HepG2 (cell line): ENCODE measurements at regions not wholly inside any gene's neighbourhood (a gene's known extent, or its start where the extent isn't known, plus 50 kb on each side); places are given as distances from the start of the nearest gene placed in this dataset.

Experiments
- ATAC-seq: fragments of 200-7000 bp; cut with Tn5 transposase; 3 replicates; pipeline ENCODE4 v1.9.1; 2020; ENCODE audit warnings: mild to moderate bottlenecking, moderate library complexity
- BruUV-seq: library from RNA; stranded (reverse); fragments of 400-500 nt; replicated peaks from 2 replicates; lab custom pipeline; 2021; lab: Mats Ljungman, UMichigan
- CTCF ChIA-PET: fragments of 300-600 bp; formaldehyde crosslinking; extraction: SDS; loops from one replicate; lab custom pipeline; 2021; ENCODE audit warnings: low total read pairs, inconsistent platforms, low intra/inter-chr PET ratio; lab: Yijun Ruan, JAX
- POLR2A ChIA-PET: fragments of 350-600 bp; sonication (Branson Sonifier 250); formaldehyde crosslinking; loops from one replicate; lab custom pipeline; 2020; ENCODE audit warnings: antibody characterized with exemption, inconsistent platforms; lab: Yijun Ruan, JAX
- DNase-seq: peaks from one replicate; pipeline ENCODE4 v3.0.0-alpha.2; 2015; ENCODE audit warnings: low spot score
- FAIRE-seq: peaks from 3 replicates; lab custom pipeline; 2011; peaks lifted over from hg19 to GRCh38; lab: Jason Lieb, UNC
- H2AFZ ChIP-seq: one replicate; pipeline ENCODE4 v1.6.1; 2011; ENCODE audit warnings: low read length, inconsistent platforms
- H3K27ac ChIP-seq: fragments of 300-600 bp; 3 replicates; pipeline ENCODE4 v1.8.0; 2011; ENCODE audit warnings: mixed run types, mild to moderate bottlenecking, mixed read lengths, low read length, inconsistent platforms; ENCODE audit not compliant: insufficient read depth; ENCODE audit errors: extremely low read length
- H3K27me3 ChIP-seq, 2 experiments: fragments of 200-600 bp in 1 of 2; 2 replicates in 1 of 2; 3 replicates in 1 of 2; pipeline versions ENCODE4 v1.6.0 to v1.8.0; 2011; ENCODE audit warnings: low read length in 2 of 2, mild to moderate bottlenecking in 2 of 2, moderate library complexity in 2 of 2, inconsistent platforms in 1 of 2; ENCODE audit not compliant: insufficient read depth in 2 of 2, control insufficient read depth in 1 of 2
- H3K36me3 ChIP-seq, 2 experiments: fragments of 200-600 bp in 1 of 2; replicated peaks in 1 of 2; 2 replicates in 1 of 2; 3 replicates in 1 of 2; pipeline versions ENCODE4 v1.5.1 to v1.8.0; 2011; ENCODE audit warnings: low read length in 2 of 2, inconsistent platforms in 1 of 2; ENCODE audit not compliant: insufficient read depth in 2 of 2, control insufficient read depth in 1 of 2
- H3K4me1 ChIP-seq: 2 replicates; pipeline ENCODE4 v1.5.1; 2012; ENCODE audit warnings: low read length, inconsistent platforms; ENCODE audit not compliant: insufficient read depth
- H3K4me2 ChIP-seq: 2 replicates; pipeline ENCODE4 v1.6.0; 2011; ENCODE audit warnings: low read depth, low read length, inconsistent platforms
- H3K4me3 ChIP-seq, 3 experiments: fragments of 200-600 bp in 1 of 3; sonication (generic), shearing (Covaris generic) in 1 of 3; replicated peaks in 1 of 3; 2 replicates each; pipeline ENCODE4 v1.5.1; 2011 to 2016; ENCODE audit warnings: low read length in 3 of 3, inconsistent platforms in 2 of 3, low read depth in 2 of 3, mild to moderate bottlenecking in 2 of 3, control low read depth in 1 of 3, mixed read lengths in 1 of 3; ENCODE audit not compliant: insufficient read depth in 1 of 3
- H3K79me2 ChIP-seq: one replicate; pipeline ENCODE4 v1.6.1; 2011; ENCODE audit warnings: low read length, inconsistent platforms; ENCODE audit not compliant: insufficient read depth
- H3K9ac ChIP-seq: 2 replicates; pipeline ENCODE4 v1.6.0; 2011; ENCODE audit warnings: mild to moderate bottlenecking, low read depth, low read length, inconsistent platforms; ENCODE audit not compliant: insufficient read depth
- H3K9me3 ChIP-seq: 2 replicates; pipeline ENCODE4 v1.5.1; 2012; ENCODE audit warnings: mild to moderate bottlenecking, low read length
- H4K20me1 ChIP-seq: 2 replicates; pipeline ENCODE4 v1.6.0; 2011; ENCODE audit warnings: inconsistent platforms, mild to moderate bottlenecking, low read length, moderate library complexity; ENCODE audit not compliant: insufficient read depth
- CREB1 ChIP-seq, 2 experiments: fragments of 450-650 bp in 1 of 2; IDR thresholded peaks; 2 replicates each; pipeline ENCODE4 v1.6.1; 2016 to 2017; ENCODE audit warnings: control low read depth in 1 of 2, mild to moderate bottlenecking in 1 of 2, missing compliant biosample characterization in 1 of 2, missing genetic modification characterization in 1 of 2
- FOXC1 ChIP-seq: sonication (generic); formaldehyde crosslinking; IDR thresholded peaks from 2 replicates; pipeline ENCODE4 v1.8.0; 2022; ENCODE audit warnings: mild to moderate bottlenecking, missing genetic modification reagents, borderline replicate concordance
- ISL2 ChIP-seq: sonication (generic); formaldehyde crosslinking; IDR thresholded peaks from 2 replicates; pipeline ENCODE4 v1.5.0; 2020; ENCODE audit warnings: missing genetic modification reagents
- SALL1 ChIP-seq: sonication (generic); formaldehyde crosslinking; IDR thresholded peaks from 2 replicates; pipeline ENCODE4 v1.8.0; 2022; ENCODE audit warnings: mild to moderate bottlenecking, missing genetic modification reagents
- SIN3B ChIP-seq: fragments of 150-350 bp; IDR thresholded peaks from 2 replicates; pipeline ENCODE4 v1.6.1; 2014; ENCODE audit warnings: low read length
- SNAPC2 ChIP-seq: sonication (generic); formaldehyde crosslinking; IDR thresholded peaks from 2 replicates; pipeline ENCODE4 v1.8.1; 2022; ENCODE audit warnings: mild to moderate bottlenecking, missing genetic modification reagents
- ZIK1 ChIP-seq: sonication (generic); formaldehyde crosslinking; IDR thresholded peaks from 2 replicates; pipeline ENCODE4 v1.5.0; 2020; ENCODE audit warnings: mild to moderate bottlenecking, low read depth, missing genetic modification reagents, borderline replicate concordance
- ZNF235 ChIP-seq: sonication (generic); formaldehyde crosslinking; IDR thresholded peaks from 2 replicates; pipeline ENCODE4 v1.8.1; 2023; ENCODE audit warnings: mild to moderate bottlenecking, missing genetic modification reagents, borderline replicate concordance
- ZNF367 ChIP-seq: sonication (generic); formaldehyde crosslinking; IDR thresholded peaks from 2 replicates; pipeline ENCODE4 v1.4.0; 2020; ENCODE audit warnings: missing genetic modification reagents, borderline replicate concordance
- ZNF496 ChIP-seq: sonication (generic); formaldehyde crosslinking; IDR thresholded peaks from 2 replicates; pipeline ENCODE4 v1.8.1; 2023; ENCODE audit warnings: mild to moderate bottlenecking, moderate library complexity, missing genetic modification reagents; ENCODE audit not compliant: insufficient replicate concordance
- ZNF687 ChIP-seq: sonication (generic); formaldehyde crosslinking; IDR thresholded peaks from 2 replicates; pipeline ENCODE4 v1.5.1; 2020; ENCODE audit warnings: mild to moderate bottlenecking, missing genetic modification reagents, moderate library complexity
- ZSCAN5A ChIP-seq: sonication (generic); formaldehyde crosslinking; IDR thresholded peaks from 2 replicates; pipeline ENCODE4 v1.8.0; 2022; ENCODE audit warnings: mild to moderate bottlenecking, missing genetic modification reagents, borderline replicate concordance
- WGBS: methylation state at CpG from one replicate; pipeline ENCODE4 v1.1.6; 2017; ENCODE audit warnings: low lambda C conversion rate; 5-methylcytosine and 5-hydroxymethylcytosine counted together
- in situ Hi-C: cut with HindIII; loops from 2 replicates; pipeline ENCODE4 v1.10.0; 2017; ENCODE audit warnings: low pct_unique_long_range_greater_than_20kb; ENCODE audit not compliant: extremely low pct_ligation_motif_present
- intact Hi-C: fragments of 100-400 bp; cut with micrococcal nuclease; formaldehyde crosslinking; loops from one replicate; pipeline ENCODE4 v1.10.0; 2022; ENCODE audit not compliant: unreplicated experiment

GRCh38 chrX:26559855-26560254 lies 343.9 kb downstream of the MAGEB5 start (continued):
- no peak for TF ChIP-seq ZSCAN5A (CRISPR knock-in tag)
- no peak for TF ChIP-seq ISL2
- TF ChIP-seq, all 625 proteins: peak for 0

- Histone ChIP-seq H3K27ac (no peak overlapping the region), H3K79me2 (no peaks in the 10 kb centered on the region), H3K4me2 (no peak overlapping the region), H3K27me3 (no peaks in the 10 kb centered on the region), H3K9me3 (no peaks in the 10 kb centered on the region), H4K20me1 (no peaks in the 10 kb centered on the region), H3K4me1 (no peaks in the 10 kb centered on the region), H3K9ac (no peak overlapping the region), H2AFZ (no peak overlapping the region), H3K4me3 (no peak overlapping the region), H3K36me3 (no peaks in the 10 kb centered on the region)
- FAIRE-seq (no peak), DNase-seq (no peak), ATAC-seq (no peak)
- in situ Hi-C loops (no loop called here), intact Hi-C loops (no loop called here)
- POLR2A ChIA-PET = no interaction called here
- CTCF ChIA-PET = no interaction called here
- no TSS peak for BruUV-seq
- 41% methylated on average over 7 of the region's 29 CpGs for WGBS
- no peak for TF ChIP-seq SALL1
- no peak for TF ChIP-seq SIN3B
- no peak for TF ChIP-seq ZNF235
- TF ChIP-seq SNAPC2 = no peak
- no peak for TF ChIP-seq ZNF496 (CRISPR knock-in tag)
- no peak for TF ChIP-seq ZNF367
- no peak for TF ChIP-seq ZNF687 (CRISPR knock-in tag)
- no peak for TF ChIP-seq FOXC1 (CRISPR knock-in tag)
- TF ChIP-seq CREB1 (IDR thresholded peaks at IDR 0.05) = no peak
- no peak for TF ChIP-seq CREB1 (CRISPR knock-in tag; IDR thresholded peaks at IDR 0.05)
- TF ChIP-seq ZIK1 (CRISPR knock-in tag) = no peak
Observed at GRCh38 chrX:26558719-26559386, 342.9 kb downstream of the MAGEB5 start.
